Hematopoietic multipotent progenitor cell treated with erythropoietin and hydrocortisone succinate and interleukin-3 and kit ligand, for 17 days (in vitro differentiated cells): ENCODE measurements at regions not wholly inside any gene's neighbourhood (a gene's known extent, or its start where the extent isn't known, plus 50 kb on each side); places are given as distances from the start of the nearest gene placed in this dataset.

ENCODE experiments used
- DNase-seq: peaks from one replicate; pipeline ENCODE4 v3.0.0-alpha.2; 2015; ENCODE audit warnings: low spot score

DNA sequence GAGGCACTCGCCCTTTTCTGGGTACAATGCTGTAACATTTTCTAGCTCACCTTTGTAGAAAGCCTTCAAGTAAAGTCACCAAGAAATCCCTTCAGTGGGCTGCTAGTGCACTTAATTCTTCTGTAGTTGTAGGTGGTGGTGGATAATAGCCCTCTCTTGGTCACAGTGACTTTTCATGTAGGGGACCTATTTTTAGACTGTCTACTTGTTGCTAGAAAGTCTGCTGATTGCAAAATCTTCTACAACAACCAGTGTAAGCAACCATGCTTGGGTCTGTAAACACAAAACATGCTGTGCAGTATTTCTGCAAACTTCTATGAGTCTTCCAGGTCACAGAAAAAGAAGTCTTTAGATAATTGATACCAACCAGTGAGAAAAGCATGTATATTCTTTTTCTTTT is 55.6 kb downstream of the PBDC1 start:
- no peak for DNase-seq

- no peak for DNase-seq
Observed at GRCh38 chrX:76248901-76249300, 76.0 kb downstream of the PBDC1 start.

- DNase-seq, result peak; percentile 5
Observed at GRCh38 chrX:76253432-76253831, 80.6 kb downstream of the PBDC1 start.

DNA sequence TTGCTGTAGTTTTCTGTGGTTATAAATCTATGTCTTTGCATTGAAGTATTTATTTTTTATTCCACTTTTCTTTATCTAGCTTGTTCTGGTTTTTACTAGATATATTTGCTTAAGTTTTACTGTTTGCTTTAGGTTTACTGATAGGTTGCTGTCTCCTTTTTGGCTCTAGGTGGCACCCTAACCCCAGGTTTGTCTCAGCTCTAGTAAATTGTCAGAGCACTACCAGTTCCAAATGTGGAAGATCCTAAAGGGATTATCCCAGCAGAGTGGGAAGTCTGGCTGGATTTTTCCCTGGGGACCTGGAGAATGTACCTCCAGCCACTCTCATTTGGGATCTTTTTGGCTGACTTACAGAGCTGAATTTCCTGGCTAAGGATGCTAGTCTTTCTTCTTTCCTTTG is 106.1 kb downstream of the PBDC1 start:
- DNase-seq, result peak; percentile 6
